PFSK-1 (cell line): ENCODE measurements at regions not wholly inside any gene's neighbourhood (a gene's known extent, or its start where the extent isn't known, plus 50 kb on each side); places are given as distances from the start of the nearest gene placed in this dataset.

ENCODE experiments used
- FOXP2 ChIP-seq: optimal IDR thresholded peaks from 2 replicates; pipeline ENCODE3; 2011; ENCODE audit warnings: borderline replicate concordance, control low read depth, inconsistent platforms; ENCODE audit not compliant: insufficient read depth; ENCODE audit errors: extremely low read length, extremely low read depth
- POLR2AphosphoS5 ChIP-seq: IDR thresholded peaks from 2 replicates; pipeline ENCODE4 v1.6.1; 2012; ENCODE audit warnings: low read depth, mild to moderate bottlenecking, control low read depth, low read length, moderate library complexity
- SIN3A ChIP-seq: IDR thresholded peaks from 2 replicates; pipeline ENCODE4 v1.6.1; 2012; ENCODE audit warnings: mild to moderate bottlenecking, low read length, moderate library complexity, borderline replicate concordance; ENCODE audit not compliant: insufficient read depth
- TAF1 ChIP-seq: IDR thresholded peaks from 2 replicates; pipeline ENCODE4 v1.6.1; 2012; ENCODE audit warnings: low read length, control low read depth, borderline replicate concordance; ENCODE audit not compliant: insufficient read depth
- TF ChIP-seq, protein P1 (sequence below), 2 experiments: IDR thresholded peaks; 2 replicates each; pipeline versions ENCODE4 v1.6.1 to v1.8.0; 2011 to 2012; ENCODE audit warnings: low read depth in 2 of 2, low read length in 2 of 2, control low read depth in 1 of 2, inconsistent platforms in 1 of 2, mild to moderate bottlenecking in 1 of 2, moderate library complexity in 1 of 2; ENCODE audit not compliant: insufficient read depth in 1 of 2

DNA sequence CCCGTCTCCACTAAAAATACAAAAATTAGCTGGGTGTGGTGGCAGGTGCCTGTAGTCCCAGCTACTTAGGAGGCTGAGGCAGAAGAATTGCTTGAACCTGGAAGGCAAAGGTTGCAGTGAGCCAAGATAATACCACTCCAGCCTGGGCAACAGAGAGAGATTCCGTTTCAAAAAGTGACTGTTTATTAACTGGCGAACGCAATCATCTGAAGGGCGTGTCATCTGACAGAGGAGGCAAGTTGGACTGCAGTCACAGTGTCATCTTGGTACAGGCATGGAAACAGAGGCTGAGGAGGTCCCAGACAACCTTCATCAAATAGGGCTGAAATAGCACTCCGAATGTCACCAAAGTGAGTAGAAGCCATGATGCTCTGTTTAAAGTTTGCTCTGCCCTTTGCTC, 75.3 kb upstream of the NFE2L3 start:
- TF ChIP-seq TAF1 (no peak), POLR2AphosphoS5 (no peak), FOXP2 (no peak), SIN3A (no peak)
- TF ChIP-seq, protein P1, sequence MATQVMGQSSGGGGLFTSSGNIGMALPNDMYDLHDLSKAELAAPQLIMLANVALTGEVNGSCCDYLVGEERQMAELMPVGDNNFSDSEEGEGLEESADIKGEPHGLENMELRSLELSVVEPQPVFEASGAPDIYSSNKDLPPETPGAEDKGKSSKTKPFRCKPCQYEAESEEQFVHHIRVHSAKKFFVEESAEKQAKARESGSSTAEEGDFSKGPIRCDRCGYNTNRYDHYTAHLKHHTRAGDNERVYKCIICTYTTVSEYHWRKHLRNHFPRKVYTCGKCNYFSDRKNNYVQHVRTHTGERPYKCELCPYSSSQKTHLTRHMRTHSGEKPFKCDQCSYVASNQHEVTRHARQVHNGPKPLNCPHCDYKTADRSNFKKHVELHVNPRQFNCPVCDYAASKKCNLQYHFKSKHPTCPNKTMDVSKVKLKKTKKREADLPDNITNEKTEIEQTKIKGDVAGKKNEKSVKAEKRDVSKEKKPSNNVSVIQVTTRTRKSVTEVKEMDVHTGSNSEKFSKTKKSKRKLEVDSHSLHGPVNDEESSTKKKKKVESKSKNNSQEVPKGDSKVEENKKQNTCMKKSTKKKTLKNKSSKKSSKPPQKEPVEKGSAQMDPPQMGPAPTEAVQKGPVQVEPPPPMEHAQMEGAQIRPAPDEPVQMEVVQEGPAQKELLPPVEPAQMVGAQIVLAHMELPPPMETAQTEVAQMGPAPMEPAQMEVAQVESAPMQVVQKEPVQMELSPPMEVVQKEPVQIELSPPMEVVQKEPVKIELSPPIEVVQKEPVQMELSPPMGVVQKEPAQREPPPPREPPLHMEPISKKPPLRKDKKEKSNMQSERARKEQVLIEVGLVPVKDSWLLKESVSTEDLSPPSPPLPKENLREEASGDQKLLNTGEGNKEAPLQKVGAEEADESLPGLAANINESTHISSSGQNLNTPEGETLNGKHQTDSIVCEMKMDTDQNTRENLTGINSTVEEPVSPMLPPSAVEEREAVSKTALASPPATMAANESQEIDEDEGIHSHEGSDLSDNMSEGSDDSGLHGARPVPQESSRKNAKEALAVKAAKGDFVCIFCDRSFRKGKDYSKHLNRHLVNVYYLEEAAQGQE (IDR thresholded peaks at IDR 0.05; ENCODE audit: insufficient read depth in 1 of 2, low read depth in 2 of 2, low read length in 2 of 2): no peak
